Fibroblast of the aortic adventitia (primary cell): ENCODE measurements at regions not wholly inside any gene's neighbourhood (a gene's known extent, or its start where the extent isn't known, plus 50 kb on each side); places are given as distances from the start of the nearest gene placed in this dataset.

Experiments
- DNase-seq: peaks from one replicate; pipeline ENCODE4 v3.0.0-alpha.2; 2010; ENCODE audit warnings: low read depth
- H3K4me3 ChIP-seq: 2 replicates; pipeline ENCODE4 v1.5.1; 2011; ENCODE audit warnings: low read depth, mild to moderate bottlenecking, control low read depth, low read length, moderate library complexity
- TF ChIP-seq, protein P1 (sequence below): IDR thresholded peaks from 2 replicates; pipeline ENCODE4 v1.5.1; 2011; ENCODE audit warnings: mild to moderate bottlenecking, low read length, control low read depth, inconsistent platforms; ENCODE audit not compliant: insufficient read depth

DNA sequence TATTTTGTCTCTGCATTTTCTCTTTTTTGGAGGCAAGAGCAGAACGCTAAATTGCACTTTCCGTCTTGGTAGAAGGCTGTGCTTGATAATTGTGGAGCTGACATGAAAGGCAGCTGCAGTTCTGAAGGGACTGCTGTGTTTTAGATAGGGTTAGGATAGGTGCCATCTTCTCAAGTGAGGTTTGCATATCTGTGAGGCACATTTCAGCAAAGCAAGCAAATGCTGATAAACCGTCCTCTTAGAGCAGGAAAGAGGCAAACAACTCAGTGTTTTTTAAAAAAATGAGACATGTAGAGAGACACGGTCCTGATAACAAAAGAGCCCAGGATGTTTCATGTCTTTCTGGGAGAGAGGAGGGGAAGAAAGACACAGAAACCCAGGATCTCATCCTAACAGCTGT lies 217.7 kb downstream of the SOCS6 start:
- TF ChIP-seq, protein P1, sequence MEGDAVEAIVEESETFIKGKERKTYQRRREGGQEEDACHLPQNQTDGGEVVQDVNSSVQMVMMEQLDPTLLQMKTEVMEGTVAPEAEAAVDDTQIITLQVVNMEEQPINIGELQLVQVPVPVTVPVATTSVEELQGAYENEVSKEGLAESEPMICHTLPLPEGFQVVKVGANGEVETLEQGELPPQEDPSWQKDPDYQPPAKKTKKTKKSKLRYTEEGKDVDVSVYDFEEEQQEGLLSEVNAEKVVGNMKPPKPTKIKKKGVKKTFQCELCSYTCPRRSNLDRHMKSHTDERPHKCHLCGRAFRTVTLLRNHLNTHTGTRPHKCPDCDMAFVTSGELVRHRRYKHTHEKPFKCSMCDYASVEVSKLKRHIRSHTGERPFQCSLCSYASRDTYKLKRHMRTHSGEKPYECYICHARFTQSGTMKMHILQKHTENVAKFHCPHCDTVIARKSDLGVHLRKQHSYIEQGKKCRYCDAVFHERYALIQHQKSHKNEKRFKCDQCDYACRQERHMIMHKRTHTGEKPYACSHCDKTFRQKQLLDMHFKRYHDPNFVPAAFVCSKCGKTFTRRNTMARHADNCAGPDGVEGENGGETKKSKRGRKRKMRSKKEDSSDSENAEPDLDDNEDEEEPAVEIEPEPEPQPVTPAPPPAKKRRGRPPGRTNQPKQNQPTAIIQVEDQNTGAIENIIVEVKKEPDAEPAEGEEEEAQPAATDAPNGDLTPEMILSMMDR = no peak
- no peak for DNase-seq
- no peak overlapping the region for H3K4me3 ChIP-seq

DNA sequence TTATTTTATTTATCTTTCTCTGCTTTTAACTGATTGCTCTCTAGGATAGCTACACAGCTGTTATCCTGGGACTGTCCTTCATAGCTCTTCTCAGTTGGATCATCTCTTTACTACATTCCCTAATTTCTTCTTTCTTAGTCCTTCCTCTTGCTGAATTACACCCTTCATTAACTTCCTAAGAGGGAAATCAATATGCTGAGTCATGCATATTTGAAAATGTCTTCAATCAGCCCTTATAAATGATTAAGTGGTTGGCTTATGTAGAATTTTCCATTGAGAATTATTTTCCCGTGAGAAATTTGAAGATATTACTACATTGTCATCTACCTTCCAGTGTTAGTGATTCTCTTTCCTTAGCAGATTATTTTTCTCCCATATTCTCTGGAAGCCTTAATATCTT lies 214.2 kb downstream of the SOCS6 start:
- no peak overlapping the region for H3K4me3 ChIP-seq
- no peak for DNase-seq
- TF ChIP-seq, protein P1 = no peak

- no peak for DNase-seq
- TF ChIP-seq, protein P1 = no peak
- no peak overlapping the region for H3K4me3 ChIP-seq
Observed at GRCh38 chr18:70501358-70501757, 212.5 kb downstream of the SOCS6 start.

GRCh38 chr18:70500748-70501147 lies 211.9 kb downstream of the SOCS6 start:
- TF ChIP-seq, protein P1 = no peak
- no peak for DNase-seq
- no peak overlapping the region for H3K4me3 ChIP-seq

DNA sequence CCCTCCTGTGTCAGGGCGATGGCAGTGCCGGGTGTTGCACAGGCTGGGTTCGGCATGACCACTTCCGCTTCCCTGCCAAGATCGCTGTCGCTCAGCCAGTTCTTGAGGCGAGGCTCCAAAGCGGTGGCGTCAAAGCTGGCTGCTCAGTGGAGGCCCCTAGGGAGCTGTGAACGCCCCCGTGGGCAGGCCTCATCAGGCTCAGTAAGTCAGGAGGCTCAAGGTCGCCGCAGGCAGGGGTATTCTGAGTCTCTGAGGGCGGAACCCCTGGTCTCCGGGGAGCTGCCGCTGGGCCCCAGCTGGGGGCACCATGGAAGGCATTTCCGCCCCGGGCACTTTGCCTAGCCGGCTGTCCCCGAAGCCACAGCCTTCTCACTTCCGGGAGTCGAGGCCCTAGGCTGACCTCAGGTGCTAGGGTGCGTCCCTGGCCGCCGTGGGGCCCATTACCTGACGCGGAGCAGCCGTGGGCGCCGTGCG lies 210.4 kb downstream of the SOCS6 start:
- TF ChIP-seq, protein P1 = no peak
- no peak for DNase-seq

GRCh38 chr18:70496353-70497294 lies 207.8 kb downstream of the SOCS6 start:
- no peak for DNase-seq
- TF ChIP-seq, protein P1 = no peak

More for the DNA sequence above, 210.4 kb downstream of the SOCS6 start:
- H3K4me3 ChIP-seq = no peak overlapping the region

GRCh38 chr18:70494524-70494923 lies 205.7 kb downstream of the SOCS6 start:
- DNase-seq = no peak
- TF ChIP-seq, protein P1 = no peak
- H3K4me3 ChIP-seq = no peak overlapping the region

More at GRCh38 chr18:70496353-70497294, 207.8 kb downstream of the SOCS6 start:
- H3K4me3 ChIP-seq = no peak overlapping the region
